ENCODE measurements at regions not wholly inside any gene's neighbourhood (a gene's known extent, or its start where the extent isn't known, plus 50 kb on each side); places are given as distances from the start of the nearest gene placed in this dataset.
A peak's percentile ranks its signal among the peaks of the same experiment; 100 is the strongest.

GRCh38 chr16:79294568-79294967 is 306.0 kb downstream of the MAF start:
- no peak for DNase-seq

GRCh38 chr16:79293836-79294460 is 306.6 kb downstream of the MAF start:
- DNase-seq: no peak

GRCh38 chr16:79288066-79288465 is 312.5 kb downstream of the MAF start:
- no peak for DNase-seq

- DNase-seq: no peak
Observed at GRCh38 chr16:79287424-79287917, 313.1 kb downstream of the MAF start.

GRCh38 chr16:79286646-79287423 is 313.7 kb downstream of the MAF start:
- DNase-seq: peak; percentile 75

- DNase-seq: no peak
Observed at GRCh38 chr16:79284766-79285165, 315.8 kb downstream of the MAF start.

- DNase-seq: no peak
Observed at GRCh38 chr16:79283578-79283977, 317.0 kb downstream of the MAF start.

- no peak for DNase-seq
Observed at GRCh38 chr16:79282806-79283205, 317.7 kb downstream of the MAF start.

- DNase-seq: no peak
Observed at GRCh38 chr16:79278506-79278905, 322.0 kb downstream of the MAF start.

- no peak for DNase-seq
Observed at GRCh38 chr16:79276501-79276900, 324.0 kb downstream of the MAF start.

- no peak for DNase-seq
Observed at GRCh38 chr16:79274264-79274663, 326.3 kb downstream of the MAF start.

- DNase-seq: no peak
Observed at GRCh38 chr16:79272141-79272577, 328.4 kb downstream of the MAF start.

- DNase-seq: no peak
Observed at GRCh38 chr16:79271583-79271982, 329.0 kb downstream of the MAF start.

GRCh38 chr16:79270011-79270410 is 330.5 kb downstream of the MAF start:
- no peak for DNase-seq

GRCh38 chr16:79269211-79269863 is 331.2 kb downstream of the MAF start:
- DNase-seq: no peak

GRCh38 chr16:79267781-79268180 is 332.8 kb downstream of the MAF start:
- DNase-seq: no peak

GRCh38 chr16:79267146-79267545 is 333.4 kb downstream of the MAF start:
- no peak for DNase-seq

GRCh38 chr16:79265701-79266100 is 334.8 kb downstream of the MAF start:
- DNase-seq: no peak

- DNase-seq: no peak
Observed at GRCh38 chr16:79265196-79265595, 335.3 kb downstream of the MAF start.

- no peak for DNase-seq
Observed at GRCh38 chr16:79264237-79265109, 336.1 kb downstream of the MAF start.

GRCh38 chr16:79263425-79263824 is 337.1 kb downstream of the MAF start:
- no peak for DNase-seq
